Renal pelvis (tissue), 1 donor: ENCODE measurements at regions not wholly inside any gene's neighbourhood (a gene's known extent, or its start where the extent isn't known, plus 50 kb on each side); places are given as distances from the start of the nearest gene placed in this dataset.

ENCODE experiments used
- DNase-seq: peaks from one replicate; pipeline ENCODE4 v3.0.0-alpha.2; 2013

- DNase-seq, result no peak
These were observed 81.0 kb upstream of the BNC2 start for GRCh38 chr9:16951502-16951901.

- no peak for DNase-seq
These were observed 79.6 kb upstream of the BNC2 start for GRCh38 chr9:16950051-16950450.

GRCh38 chr9:16930578-16930977, 60.1 kb upstream of the BNC2 start:
- DNase-seq, result no peak

- no peak for DNase-seq
These were observed 57.9 kb upstream of the BNC2 start for GRCh38 chr9:16928179-16928945.

- no peak for DNase-seq
These were observed 55.0 kb upstream of the BNC2 start for GRCh38 chr9:16925426-16925825.

GRCh38 chr9:16924311-16924915, 53.9 kb upstream of the BNC2 start:
- no peak for DNase-seq

GRCh38 chr9:16921855-16922254, 51.4 kb upstream of the BNC2 start:
- DNase-seq, result no peak
